NCI-H2196 treated with DMSO at 0.1 percent for 48 hours (cell line): ENCODE measurements at regions not wholly inside any gene's neighbourhood (a gene's known extent, or its start where the extent isn't known, plus 50 kb on each side); places are given as distances from the start of the nearest gene placed in this dataset.

Experiments used
- DNase-seq: peaks from one replicate; lab custom pipeline; 2025; ENCODE audit not compliant: unreplicated experiment; lab: John Stamatoyannopoulos, UW

DNA sequence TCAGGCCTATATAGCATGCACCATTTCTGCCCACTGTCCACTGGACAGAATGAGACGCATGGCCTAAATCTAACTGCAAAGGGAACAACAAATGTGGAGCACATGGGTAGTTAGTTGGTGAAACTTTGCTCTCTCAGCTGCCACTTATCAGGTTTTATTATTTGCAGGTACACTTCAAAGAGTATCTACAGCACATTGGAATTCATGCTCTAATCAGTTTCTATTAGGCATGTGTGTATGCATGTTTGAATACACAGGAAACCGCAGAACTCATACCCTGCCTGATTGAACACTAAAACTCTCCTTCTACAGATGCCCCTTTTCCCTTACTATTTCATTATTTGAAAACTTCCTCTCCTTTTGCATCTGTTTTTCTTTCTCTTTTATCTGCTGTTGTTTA is 97.4 kb upstream of the HSF2 start:
- no peak for DNase-seq

DNA sequence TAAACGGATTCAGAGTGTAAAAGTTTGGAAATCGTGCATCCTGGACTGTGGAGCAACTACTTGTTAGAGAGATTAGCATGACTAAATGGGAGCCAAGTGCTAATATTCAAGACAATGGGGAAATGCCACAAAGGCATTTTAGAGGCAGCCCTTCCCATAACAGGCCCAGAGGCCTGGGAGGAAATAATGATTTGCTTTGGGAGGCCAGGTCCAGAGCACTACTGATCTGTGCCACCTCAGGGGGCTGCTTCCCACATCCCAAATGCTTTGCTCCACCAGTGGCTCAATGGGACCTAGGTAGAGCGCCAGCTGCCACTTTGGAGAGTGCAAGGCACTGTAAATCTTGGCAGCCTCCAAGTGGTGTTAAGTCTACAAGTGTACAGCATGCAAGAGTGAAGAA is 91.9 kb upstream of the HSF2 start:
- DNase-seq: no peak

DNA sequence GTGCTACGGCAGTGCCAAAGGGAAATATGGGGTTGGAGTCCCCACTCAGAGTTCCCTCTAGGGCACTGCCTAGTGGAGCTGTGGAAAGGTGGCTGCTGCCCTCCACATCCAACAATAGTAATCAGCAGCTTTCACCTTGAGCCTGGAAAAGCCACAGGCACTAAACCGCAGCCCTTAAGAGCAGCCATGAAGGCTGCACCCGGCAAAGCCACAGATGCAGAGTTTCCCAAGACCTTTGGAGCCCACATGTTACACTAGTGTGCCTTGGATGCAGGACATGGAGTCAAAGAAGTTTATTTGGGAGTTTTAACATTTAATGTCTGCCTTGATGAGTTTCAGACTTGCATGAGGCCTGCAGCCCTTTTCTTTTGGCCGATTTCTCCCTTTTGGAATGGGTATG is 91.4 kb upstream of the HSF2 start:
- DNase-seq: no peak

GRCh38 chr6:122315842-122316241 is 83.6 kb upstream of the HSF2 start:
- no peak for DNase-seq

- no peak for DNase-seq
Observed at GRCh38 chr6:122322824-122323223, 76.6 kb upstream of the HSF2 start.

- no peak for DNase-seq
Observed at GRCh38 chr6:122323361-122323760, 76.1 kb upstream of the HSF2 start.

GRCh38 chr6:122330315-122330714 is 69.1 kb upstream of the HSF2 start:
- no peak for DNase-seq

DNA sequence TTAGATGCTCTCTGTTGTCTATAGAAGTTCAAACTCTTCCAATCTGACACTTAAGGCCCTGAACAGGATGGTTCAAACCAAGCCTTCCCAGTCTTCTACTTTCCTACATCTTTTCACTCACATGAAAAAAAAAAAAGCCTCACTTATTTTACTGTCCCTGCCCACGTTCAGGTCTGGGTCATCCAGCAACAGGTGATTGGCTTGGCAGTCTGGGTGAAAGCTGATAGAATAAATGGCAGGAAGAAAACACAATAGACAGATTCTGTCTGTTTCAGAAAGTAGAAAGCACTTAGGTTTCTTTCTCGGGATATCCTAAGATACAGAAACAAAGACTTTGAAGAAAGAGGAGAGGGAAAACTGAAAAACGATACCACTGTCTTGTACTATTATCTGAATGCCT is 61.8 kb upstream of the HSF2 start:
- DNase-seq: no peak

GRCh38 chr6:122339661-122340060 is 59.8 kb upstream of the HSF2 start:
- DNase-seq: no peak

- DNase-seq: no peak
Observed at GRCh38 chr6:122347280-122347679, 52.2 kb upstream of the HSF2 start.

- no peak for DNase-seq
Observed at GRCh38 chr6:122347751-122348150, 51.7 kb upstream of the HSF2 start.
